A673 (cell line): ENCODE measurements at regions not wholly inside any gene's neighbourhood (a gene's known extent, or its start where the extent isn't known, plus 50 kb on each side); places are given as distances from the start of the nearest gene placed in this dataset.

Source experiments
- EZH2 ChIP-seq: fragments of 200-600 bp; sonication (generic); IDR thresholded peaks from 2 replicates; pipeline ENCODE4 v1.6.1; 2017; ENCODE audit warnings: borderline replicate concordance, low read depth, mild to moderate bottlenecking, mixed read lengths, antibody characterized with exemption, low read length; ENCODE audit not compliant: poor library complexity, severe bottlenecking
- TF ChIP-seq, protein P1 (sequence below): fragments of 300-800, 200-600 bp; sonication (generic); conservative IDR thresholded peaks from 2 replicates; pipeline ENCODE4 v1.5.1; 2017; ENCODE audit warnings: low read depth, mild to moderate bottlenecking, antibody characterized with exemption, low read length, moderate library complexity, mixed read lengths

DNA sequence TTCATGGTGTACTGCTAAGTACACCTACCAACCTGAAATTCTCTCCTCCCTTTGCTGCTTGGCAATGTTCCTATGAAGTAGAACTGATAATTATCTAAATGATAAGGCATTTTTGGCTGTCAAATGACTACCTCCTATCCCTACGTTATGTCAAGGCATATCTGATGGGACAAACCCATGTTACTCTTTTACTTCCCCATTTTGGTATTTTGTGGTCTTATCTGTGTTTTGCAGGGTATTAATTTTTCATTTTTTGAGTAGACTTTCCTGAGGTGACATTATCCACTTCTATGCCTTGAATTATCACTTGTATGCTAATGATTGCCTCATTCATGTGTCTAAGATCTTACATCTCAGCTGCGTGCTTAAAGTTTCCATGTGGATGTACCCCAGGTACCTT lies 499.6 kb upstream of the B3GALT2 start:
- TF ChIP-seq, protein P1, sequence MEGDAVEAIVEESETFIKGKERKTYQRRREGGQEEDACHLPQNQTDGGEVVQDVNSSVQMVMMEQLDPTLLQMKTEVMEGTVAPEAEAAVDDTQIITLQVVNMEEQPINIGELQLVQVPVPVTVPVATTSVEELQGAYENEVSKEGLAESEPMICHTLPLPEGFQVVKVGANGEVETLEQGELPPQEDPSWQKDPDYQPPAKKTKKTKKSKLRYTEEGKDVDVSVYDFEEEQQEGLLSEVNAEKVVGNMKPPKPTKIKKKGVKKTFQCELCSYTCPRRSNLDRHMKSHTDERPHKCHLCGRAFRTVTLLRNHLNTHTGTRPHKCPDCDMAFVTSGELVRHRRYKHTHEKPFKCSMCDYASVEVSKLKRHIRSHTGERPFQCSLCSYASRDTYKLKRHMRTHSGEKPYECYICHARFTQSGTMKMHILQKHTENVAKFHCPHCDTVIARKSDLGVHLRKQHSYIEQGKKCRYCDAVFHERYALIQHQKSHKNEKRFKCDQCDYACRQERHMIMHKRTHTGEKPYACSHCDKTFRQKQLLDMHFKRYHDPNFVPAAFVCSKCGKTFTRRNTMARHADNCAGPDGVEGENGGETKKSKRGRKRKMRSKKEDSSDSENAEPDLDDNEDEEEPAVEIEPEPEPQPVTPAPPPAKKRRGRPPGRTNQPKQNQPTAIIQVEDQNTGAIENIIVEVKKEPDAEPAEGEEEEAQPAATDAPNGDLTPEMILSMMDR: no peak
- no peak for TF ChIP-seq EZH2
